G401.6 (cell line): ENCODE measurements at regions not wholly inside any gene's neighbourhood (a gene's known extent, or its start where the extent isn't known, plus 50 kb on each side); places are given as distances from the start of the nearest gene placed in this dataset.
"Not testable (repeated sequence)": the region's sequence is repeated elsewhere in the genome, so short reads cannot be mapped to it uniquely, and the experiment has no call there.

Source experiments
- FAIRE-seq: peaks from 2 replicates; lab custom pipeline; 2012; peaks lifted over from hg19 to GRCh38; lab: Jason Lieb, UNC

- FAIRE-seq = no peak
These were observed 1521.3 kb downstream of the REEP3 start for GRCh38 chr10:65042496-65042895.

DNA sequence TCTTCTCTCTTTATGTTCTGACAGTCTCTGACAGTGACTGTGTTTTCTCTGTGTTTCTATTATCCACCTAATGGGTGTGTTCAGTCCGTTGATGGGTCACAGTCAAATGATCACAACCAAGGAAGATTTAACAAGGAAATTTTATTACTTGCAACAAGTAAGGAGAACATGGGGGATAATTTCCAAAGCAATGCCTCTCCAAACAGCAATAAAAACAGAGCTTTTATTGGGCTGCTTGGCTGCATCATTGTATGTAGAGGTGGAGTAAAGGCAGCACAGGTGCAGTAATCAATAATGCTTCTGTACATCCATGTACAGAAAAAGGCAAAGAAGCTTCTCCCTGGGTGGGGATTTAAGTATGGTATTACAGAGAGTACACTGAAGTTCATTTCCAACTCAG, 1525.6 kb downstream of the REEP3 start:
- no peak for FAIRE-seq

DNA sequence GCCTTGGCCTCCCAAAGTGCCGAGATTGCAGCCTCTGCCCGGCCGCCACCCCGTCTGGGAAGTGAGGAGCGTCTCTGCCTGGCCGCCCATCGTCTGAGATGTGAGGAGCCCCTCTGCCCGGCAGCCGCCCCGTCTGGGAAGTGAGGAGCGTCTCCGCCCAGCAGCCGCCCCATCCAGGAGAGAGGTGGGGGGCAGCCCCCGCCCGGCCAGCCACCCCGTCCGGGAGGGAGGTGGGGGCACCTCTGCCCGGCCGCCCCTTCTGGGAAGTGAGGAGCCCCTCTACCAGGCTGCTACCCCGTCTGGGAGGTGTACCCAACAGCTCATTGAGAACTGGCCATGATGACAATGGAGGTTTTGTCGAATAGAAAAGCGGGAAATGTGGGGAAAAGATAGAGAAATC, 1530.9 kb downstream of the REEP3 start:
- not testable (repeated sequence) for FAIRE-seq

GRCh38 chr10:65053397-65053796, 1532.2 kb downstream of the REEP3 start:
- not testable (repeated sequence) for FAIRE-seq

DNA sequence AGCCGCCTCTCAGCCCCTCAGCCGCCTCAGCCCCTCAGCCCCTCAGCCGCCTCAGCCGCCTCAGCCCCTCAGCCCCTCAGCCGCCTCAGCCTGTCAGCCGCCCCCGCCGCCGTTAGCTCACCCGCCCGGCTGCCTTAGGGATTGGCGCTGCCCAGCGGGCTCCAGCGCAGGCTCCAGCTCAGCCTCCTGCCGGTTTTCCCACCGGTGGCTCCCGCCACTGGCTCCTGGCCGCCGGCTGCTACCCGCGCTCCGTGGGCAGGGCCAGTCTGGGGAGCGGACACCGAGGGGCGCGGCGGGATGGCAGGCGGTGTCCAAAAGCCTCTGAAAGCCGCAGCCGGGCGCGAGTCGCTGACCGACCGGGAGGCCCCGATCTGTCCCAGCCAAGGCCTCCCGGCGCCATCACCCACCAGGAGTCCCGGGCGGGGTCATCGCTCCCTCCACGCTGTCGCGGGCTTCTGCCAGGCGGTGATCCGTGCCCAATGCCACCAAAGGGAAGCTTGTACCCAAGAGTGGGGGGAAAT, 1532.7 kb downstream of the REEP3 start:
- FAIRE-seq = not testable (repeated sequence)

GRCh38 chr10:65054701-65055100, 1533.5 kb downstream of the REEP3 start:
- not testable (repeated sequence) for FAIRE-seq

GRCh38 chr10:65065278-65065677, 1544.1 kb downstream of the REEP3 start:
- FAIRE-seq = no peak

DNA sequence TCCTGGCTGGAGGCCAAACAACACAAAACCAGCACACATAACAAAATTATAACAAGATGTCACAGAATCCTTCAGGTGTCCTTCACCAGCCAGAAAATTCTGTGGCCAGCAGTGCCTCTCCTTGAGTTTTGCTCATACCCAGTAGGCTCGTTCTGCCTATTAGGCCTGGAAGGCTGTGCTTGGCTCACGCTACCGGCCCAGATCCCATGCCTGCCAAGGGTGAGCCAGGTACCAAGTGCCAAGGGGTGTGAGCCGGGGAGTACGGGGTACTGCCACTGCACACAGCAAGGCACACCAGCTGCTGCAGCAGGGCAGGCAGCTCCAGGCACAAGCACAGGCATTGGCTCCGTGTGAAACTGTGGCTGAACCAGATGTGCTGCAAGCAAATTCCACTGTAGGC, 1562.0 kb downstream of the REEP3 start:
- FAIRE-seq = no peak

GRCh38 chr10:65090991-65091390, 1569.8 kb downstream of the REEP3 start:
- FAIRE-seq = no peak

GRCh38 chr10:65100146-65100545, 1578.9 kb downstream of the REEP3 start:
- FAIRE-seq = no peak

DNA sequence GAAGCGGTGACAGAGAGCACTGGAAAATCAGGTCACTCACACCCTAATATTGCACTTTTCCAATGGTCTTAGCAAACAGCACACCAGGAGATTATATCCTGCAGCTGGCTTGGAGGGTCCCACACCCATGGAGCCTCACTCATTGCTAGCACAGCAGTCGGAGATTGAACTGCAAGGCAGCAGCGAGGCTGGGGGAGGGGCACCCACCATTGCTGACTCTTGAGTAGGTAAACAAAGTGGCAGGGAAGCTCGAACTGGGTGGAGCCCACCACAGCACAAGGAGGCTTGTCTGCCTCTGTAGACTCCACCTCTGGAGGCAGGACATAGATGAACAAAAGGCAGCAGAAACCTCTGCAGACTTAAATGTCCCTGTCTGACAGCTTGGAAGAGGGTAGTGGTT, 1579.7 kb downstream of the REEP3 start:
- not testable (repeated sequence) for FAIRE-seq

DNA sequence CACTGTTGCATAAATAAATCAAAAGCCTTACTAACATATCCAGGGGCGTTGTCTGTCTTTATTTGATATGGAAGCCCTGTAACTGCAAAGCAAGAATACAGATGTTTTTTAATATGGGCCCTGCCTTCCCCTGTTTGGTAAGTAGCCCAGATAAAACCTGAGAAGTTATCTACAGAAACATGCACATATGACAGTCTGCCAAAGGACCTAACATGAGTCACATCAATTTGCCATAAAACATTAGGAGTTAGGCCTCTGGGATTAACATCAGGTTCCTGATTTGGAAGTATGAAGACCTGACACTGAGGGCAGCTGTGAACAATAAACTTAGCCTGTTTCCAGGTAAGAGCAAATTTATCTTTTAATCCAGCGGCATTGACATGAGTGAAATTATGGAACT, 1588.8 kb downstream of the REEP3 start:
- FAIRE-seq = no peak

GRCh38 chr10:65111059-65111458, 1589.9 kb downstream of the REEP3 start:
- not testable (repeated sequence) for FAIRE-seq

- no peak for FAIRE-seq
These were observed 1591.4 kb downstream of the REEP3 start for GRCh38 chr10:65112573-65112972.

DNA sequence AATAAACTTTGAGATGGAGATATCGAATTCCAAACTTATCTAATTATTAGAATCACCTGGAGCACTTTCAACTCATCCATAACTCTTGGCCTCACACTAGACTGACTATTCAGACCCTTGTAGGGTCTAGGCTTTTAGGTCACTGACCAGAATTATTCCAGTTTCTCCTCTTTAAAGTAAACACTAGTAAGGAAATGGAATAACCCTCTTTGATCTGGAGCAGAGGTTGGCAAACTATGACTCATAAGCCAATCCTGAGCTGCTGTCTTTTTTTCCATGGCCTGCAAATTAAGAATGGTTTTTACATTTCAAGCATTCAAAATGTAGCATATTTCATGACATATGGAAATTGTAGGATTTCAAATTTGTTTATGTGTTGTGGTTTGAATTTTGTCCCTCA, 1601.9 kb downstream of the REEP3 start:
- FAIRE-seq = no peak

GRCh38 chr10:65125212-65125611, 1604.0 kb downstream of the REEP3 start:
- no peak for FAIRE-seq

DNA sequence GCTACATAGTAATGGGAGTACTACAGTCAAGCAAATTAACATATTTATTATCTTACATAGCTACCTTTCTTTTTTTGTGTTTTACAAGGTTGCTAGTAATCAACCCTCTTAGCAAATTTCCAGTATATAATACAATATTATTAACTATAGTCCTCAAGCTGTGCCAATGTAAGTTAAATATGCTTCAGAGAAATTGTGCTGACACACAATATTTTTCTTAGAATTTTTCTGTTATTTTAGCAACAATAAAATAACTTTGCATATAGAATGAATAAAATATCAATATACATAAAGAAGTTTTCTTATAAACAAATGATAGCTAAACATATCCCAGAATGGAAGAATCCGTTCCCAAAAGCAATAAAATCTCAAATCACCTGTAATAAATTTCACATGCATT, 1605.1 kb downstream of the REEP3 start:
- FAIRE-seq = no peak

- no peak for FAIRE-seq
These were observed 1607.1 kb downstream of the REEP3 start for GRCh38 chr10:65128277-65128676.

DNA sequence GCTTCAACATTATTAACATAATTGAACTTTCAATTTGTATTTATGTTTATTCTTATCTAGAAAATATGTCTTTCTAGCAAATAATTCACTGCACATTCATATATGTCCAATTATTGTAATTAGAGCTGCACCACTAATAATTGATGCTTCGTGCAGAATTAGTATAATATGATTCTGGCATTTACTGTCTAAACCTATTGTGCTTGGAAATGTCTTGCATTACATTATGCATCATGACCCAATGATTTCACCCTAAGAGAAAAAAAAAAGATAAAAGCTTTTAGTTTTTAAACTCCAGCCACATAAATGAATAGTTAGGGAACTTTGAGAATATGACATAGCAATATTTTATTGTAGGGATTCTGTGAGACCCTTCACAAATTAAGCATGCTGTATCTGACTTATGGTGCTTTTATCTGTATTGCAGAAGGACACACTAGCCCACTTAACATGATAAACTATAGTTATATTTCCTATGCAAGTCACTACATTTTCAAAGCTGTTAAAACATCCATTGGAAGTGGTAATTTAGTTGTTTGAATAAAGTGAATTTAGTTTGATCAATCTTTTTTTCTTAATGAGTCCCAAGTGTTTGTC, 1609.1 kb downstream of the REEP3 start:
- no peak for FAIRE-seq

- FAIRE-seq = no peak
These were observed 1612.5 kb downstream of the REEP3 start for GRCh38 chr10:65133652-65134051.

DNA sequence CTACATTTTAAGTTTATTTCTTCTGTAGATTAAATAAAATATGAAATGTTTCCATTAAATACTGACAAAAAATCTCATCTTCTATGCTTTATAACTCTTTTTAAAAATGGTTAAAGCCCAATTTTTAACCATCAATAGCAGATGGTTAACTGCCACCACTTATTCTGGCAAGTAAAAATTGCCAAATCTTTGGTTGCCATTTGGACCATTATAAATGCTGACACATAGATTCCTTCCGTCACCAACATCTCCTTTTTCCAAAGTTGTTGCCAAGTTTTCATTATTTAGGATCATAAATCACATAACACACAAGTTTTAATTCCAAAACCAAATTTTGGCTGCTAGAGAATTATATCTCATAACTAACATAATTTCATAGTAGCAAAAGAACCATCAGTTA, 1614.3 kb downstream of the REEP3 start:
- FAIRE-seq = no peak

GRCh38 chr10:65142641-65143435, 1621.6 kb downstream of the REEP3 start:
- no peak for FAIRE-seq

- no peak for FAIRE-seq
These were observed 1622.5 kb downstream of the REEP3 start for GRCh38 chr10:65143723-65144122.

DNA sequence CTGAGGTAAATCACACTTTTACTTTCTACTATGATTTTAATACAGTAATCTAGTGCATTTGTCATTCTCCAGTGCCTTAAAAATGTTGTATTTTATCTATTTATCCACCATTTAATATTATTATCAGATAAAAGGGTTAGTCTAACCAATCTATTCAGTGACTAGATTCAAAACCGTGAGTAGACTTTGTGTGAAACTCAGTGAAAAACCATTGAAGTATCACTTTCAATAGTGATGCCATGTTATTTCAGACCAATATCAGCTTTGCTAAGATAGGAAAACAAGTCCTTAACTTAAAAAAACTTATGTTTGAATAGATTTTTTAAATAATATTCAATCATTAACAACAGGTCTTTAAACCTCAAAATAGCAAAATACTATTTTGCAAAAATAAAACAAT, 1628.7 kb downstream of the REEP3 start:
- FAIRE-seq = no peak
